NCI-H524 (cell line): ENCODE measurements at regions not wholly inside any gene's neighbourhood (a gene's known extent, or its start where the extent isn't known, plus 50 kb on each side); places are given as distances from the start of the nearest gene placed in this dataset.

Experiments used
- DNase-seq, 2 experiments: peaks; one replicate each; lab custom pipeline; 2025; lab: John Stamatoyannopoulos, UW

- no peak for DNase-seq
These were observed 335.7 kb upstream of the HSF2 start for GRCh38 chr6:122063761-122064160.

- DNase-seq = no peak
These were observed 333.3 kb upstream of the HSF2 start for GRCh38 chr6:122066200-122066599.

GRCh38 chr6:122068291-122068769 is 331.1 kb upstream of the HSF2 start:
- no peak for DNase-seq

- DNase-seq = no peak
These were observed 329.5 kb upstream of the HSF2 start for GRCh38 chr6:122069932-122070331.

- DNase-seq = no peak
These were observed 327.3 kb upstream of the HSF2 start for GRCh38 chr6:122072014-122072647.

- DNase-seq = no peak
These were observed 324.2 kb upstream of the HSF2 start for GRCh38 chr6:122075084-122075838.

GRCh38 chr6:122075917-122076316 is 323.5 kb upstream of the HSF2 start:
- DNase-seq = no peak

GRCh38 chr6:122077603-122078002 is 321.8 kb upstream of the HSF2 start:
- DNase-seq = no peak

GRCh38 chr6:122078481-122078880 is 321.0 kb upstream of the HSF2 start:
- DNase-seq = no peak

- DNase-seq = no peak
These were observed 319.5 kb upstream of the HSF2 start for GRCh38 chr6:122079916-122080315.

GRCh38 chr6:122081921-122082320 is 317.5 kb upstream of the HSF2 start:
- DNase-seq = no peak

GRCh38 chr6:122082370-122082769 is 317.1 kb upstream of the HSF2 start:
- DNase-seq = no peak

- DNase-seq = no peak
These were observed 307.1 kb upstream of the HSF2 start for GRCh38 chr6:122092366-122092765.

GRCh38 chr6:122098201-122098678 is 301.2 kb upstream of the HSF2 start:
- DNase-seq = no peak

GRCh38 chr6:122102026-122102425 is 297.4 kb upstream of the HSF2 start:
- no peak for DNase-seq

- no peak for DNase-seq
These were observed 292.1 kb upstream of the HSF2 start for GRCh38 chr6:122107256-122107852.

GRCh38 chr6:122109075-122109474 is 290.4 kb upstream of the HSF2 start:
- DNase-seq = no peak

GRCh38 chr6:122114717-122115116 is 284.7 kb upstream of the HSF2 start:
- DNase-seq = no peak

GRCh38 chr6:122116119-122116834 is 283.2 kb upstream of the HSF2 start:
- no peak for DNase-seq

- no peak for DNase-seq
These were observed 282.4 kb upstream of the HSF2 start for GRCh38 chr6:122116835-122117627.

GRCh38 chr6:122118945-122119506 is 280.4 kb upstream of the HSF2 start:
- DNase-seq = no peak
